ENCODE measurements at regions not wholly inside any gene's neighbourhood (a gene's known extent, or its start where the extent isn't known, plus 50 kb on each side); places are given as distances from the start of the nearest gene placed in this dataset.

- TF ChIP-seq ZFP3 (CRISPR knock-in tag; IDR thresholded peaks at IDR 0.05) = no peak
- TF ChIP-seq ZFP30 (CRISPR knock-in tag; IDR thresholded peaks at IDR 0.05) = no peak
- no peak for TF ChIP-seq GLIS3 (CRISPR knock-in tag; IDR thresholded peaks at IDR 0.05)
- TF ChIP-seq CSDC2 (CRISPR knock-in tag; IDR thresholded peaks at IDR 0.05) = no peak
- TF ChIP-seq TOX (CRISPR knock-in tag; IDR thresholded peaks at IDR 0.05; ENCODE audit: borderline replicate concordance) = no peak
- no peak for TF ChIP-seq PPARA (CRISPR knock-in tag; IDR thresholded peaks at IDR 0.05; ENCODE audit: borderline replicate concordance)
- no peak for TF ChIP-seq CSRNP3 (CRISPR knock-in tag; IDR thresholded peaks at IDR 0.05)
- no peak for TF ChIP-seq BACH2 (CRISPR knock-in tag; IDR thresholded peaks at IDR 0.05; ENCODE audit: borderline replicate concordance)
- TF ChIP-seq CREB5 (CRISPR knock-in tag; IDR thresholded peaks at IDR 0.05; ENCODE audit: low read depth) = no peak
- TF ChIP-seq PATZ1 (CRISPR knock-in tag; IDR thresholded peaks at IDR 0.05; ENCODE audit: borderline replicate concordance) = no peak
- TF ChIP-seq ARNTL (CRISPR knock-in tag; IDR thresholded peaks at IDR 0.05; ENCODE audit: borderline replicate concordance, low read depth) = no peak
Observed at GRCh38 chr10:44235363-44235762, 149.5 kb downstream of the CXCL12 start.

All from SK-N-SH treated with all-trans-retinoic acid at 6 μM for 48 hours (cell line).